ENCODE measurements at regions not wholly inside any gene's neighbourhood (a gene's known extent, or its start where the extent isn't known, plus 50 kb on each side); places are given as distances from the start of the nearest gene placed in this dataset.

DNA sequence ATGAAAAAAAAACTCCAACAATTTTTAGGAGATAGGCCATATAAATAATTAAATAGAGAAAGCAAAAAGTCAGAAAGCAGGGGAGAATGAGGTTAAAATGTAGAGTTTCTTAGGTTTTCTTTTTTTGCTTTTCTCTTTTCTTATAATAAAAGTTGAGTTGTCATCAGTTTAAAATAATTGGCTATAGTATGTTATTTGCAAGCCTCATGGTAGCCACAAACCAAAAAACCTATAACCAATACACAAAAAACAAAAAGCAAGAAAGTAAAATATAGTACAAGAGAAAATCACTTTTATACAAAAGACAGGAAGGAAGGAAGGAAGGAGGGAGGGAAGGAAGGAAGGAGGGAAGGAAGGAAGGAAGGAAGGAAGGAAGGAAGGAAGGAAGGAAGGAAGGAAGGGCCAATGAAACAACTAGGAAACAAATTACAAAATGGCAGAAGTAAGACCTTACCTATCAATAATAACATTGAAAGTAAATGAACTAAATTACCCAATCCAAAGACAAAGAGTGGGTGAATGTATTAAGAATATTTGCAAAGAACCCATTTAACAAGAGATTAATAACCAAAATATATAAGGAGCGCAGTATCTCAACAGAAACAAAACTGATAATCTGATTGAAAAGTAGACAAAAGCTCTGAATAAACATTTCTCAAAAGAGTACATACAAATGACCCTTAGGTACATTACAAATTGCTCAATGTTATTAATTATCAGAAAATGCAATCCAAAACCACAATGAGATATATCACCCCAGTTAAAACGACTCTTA is 541.3 kb upstream of the LRRTM4 start:
- in situ Hi-C loops (cut with MboI; ENCODE audit: low sequenced_read_pairs) = no loop called here
- no peak overlapping the region for H4K5ac ChIP-seq (ENCODE audit: low read depth, low read length)
- ATAC-seq (ENCODE audit: low read depth) (no peak), DNase-seq (no peak)
- no peaks in the 10 kb centered on the region for H3K4me1 ChIP-seq (ENCODE audit: control insufficient read depth, insufficient read depth, low read length)
- no TSS peak for BruUV-seq (replicated peaks)
- H2BK20ac ChIP-seq (ENCODE audit: low read depth, low read length) = no peak overlapping the region
- H2AFZ ChIP-seq (replicated peaks; ENCODE audit: low read length, poor library complexity) = no peak overlapping the region
- no peaks in the 10 kb centered on the region for H3K9me1 ChIP-seq (ENCODE audit: insufficient read depth, low read length)
- H3K27me3 ChIP-seq (ENCODE audit: control insufficient read depth, insufficient read depth, low read length) = no peaks in the 10 kb centered on the region
- no peak overlapping the region for H2BK5ac ChIP-seq (ENCODE audit: low read depth, low read length, poor library complexity, severe bottlenecking)
- ChIA-PET POLR2A (ENCODE audit: unreplicated experiment) (no interaction called here), CTCF (no interaction called here)
- intact Hi-C loops (cut with micrococcal nuclease) = no loop called here
- WGBS, 2 experiments (ENCODE audit: extremely low coverage in 2 of 2, insufficient read length in 1 of 2) = no CpG with 5 or more reads among the region's 2 CpGs
- no peak overlapping the region for H2AK9ac ChIP-seq (replicated peaks; ENCODE audit: low read depth, low read length, poor library complexity)
- H3K4ac ChIP-seq (ENCODE audit: low read depth, low read length) = no peak overlapping the region
- H4K8ac ChIP-seq (ENCODE audit: low read depth in 2 of 2, low read length in 2 of 2) = no peak overlapping the region
- dilution Hi-C loops (cut with HindIII; ENCODE audit: low sequenced_read_pairs, unreplicated experiment) = no loop called here
- H3K9ac ChIP-seq (ENCODE audit: low read depth, low read length) = no peak overlapping the region
- no peak overlapping the region for H2BK120ac ChIP-seq (ENCODE audit: low read depth, low read length)
- no peak overlapping the region for H2BK15ac ChIP-seq (ENCODE audit: low read depth, low read length)
- no peaks in the 10 kb centered on the region for H3K36me3 ChIP-seq (ENCODE audit: control insufficient read depth, insufficient read depth, low read length)
- H3K23ac ChIP-seq (ENCODE audit: low read depth, low read length) = no peak overlapping the region
- TF ChIP-seq BHLHE40 (IDR thresholded peaks at IDR 0.05; ENCODE audit: low read depth, low read length) (no peak), POLR2A (IDR thresholded peaks at IDR 0.05; ENCODE audit: low read depth, low read length) (no peak), RAD21 (IDR thresholded peaks at IDR 0.05; ENCODE audit: low read length) (no peak), CTCF (conservative IDR thresholded peaks at IDR 0.05; ENCODE audit: low read depth, low read length) (no peak), CHD1 (IDR thresholded peaks at IDR 0.05; ENCODE audit: low read depth, low read length) (no peak), CEBPB (IDR thresholded peaks at IDR 0.05; ENCODE audit: low read depth, low read length) (no peak), SMC3 (IDR thresholded peaks at IDR 0.05; ENCODE audit: low read depth, low read length) (no peak), MXI1 (IDR thresholded peaks at IDR 0.05; ENCODE audit: borderline replicate concordance, low read depth, low read length) (no peak)
- TF ChIP-seq, protein P1, sequence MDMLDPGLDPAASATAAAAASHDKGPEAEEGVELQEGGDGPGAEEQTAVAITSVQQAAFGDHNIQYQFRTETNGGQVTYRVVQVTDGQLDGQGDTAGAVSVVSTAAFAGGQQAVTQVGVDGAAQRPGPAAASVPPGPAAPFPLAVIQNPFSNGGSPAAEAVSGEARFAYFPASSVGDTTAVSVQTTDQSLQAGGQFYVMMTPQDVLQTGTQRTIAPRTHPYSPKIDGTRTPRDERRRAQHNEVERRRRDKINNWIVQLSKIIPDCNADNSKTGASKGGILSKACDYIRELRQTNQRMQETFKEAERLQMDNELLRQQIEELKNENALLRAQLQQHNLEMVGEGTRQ (IDR thresholded peaks at IDR 0.05; ENCODE audit: low read depth, low read length) = no peak
- TF ChIP-seq, protein P2, sequence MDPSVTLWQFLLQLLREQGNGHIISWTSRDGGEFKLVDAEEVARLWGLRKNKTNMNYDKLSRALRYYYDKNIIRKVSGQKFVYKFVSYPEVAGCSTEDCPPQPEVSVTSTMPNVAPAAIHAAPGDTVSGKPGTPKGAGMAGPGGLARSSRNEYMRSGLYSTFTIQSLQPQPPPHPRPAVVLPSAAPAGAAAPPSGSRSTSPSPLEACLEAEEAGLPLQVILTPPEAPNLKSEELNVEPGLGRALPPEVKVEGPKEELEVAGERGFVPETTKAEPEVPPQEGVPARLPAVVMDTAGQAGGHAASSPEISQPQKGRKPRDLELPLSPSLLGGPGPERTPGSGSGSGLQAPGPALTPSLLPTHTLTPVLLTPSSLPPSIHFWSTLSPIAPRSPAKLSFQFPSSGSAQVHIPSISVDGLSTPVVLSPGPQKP (IDR thresholded peaks at IDR 0.05; ENCODE audit: borderline replicate concordance, low read depth, low read length) = no peak
- H3K4me3 ChIP-seq (ENCODE audit: insufficient read depth, low read depth, low read length) = no peak overlapping the region
- no peak overlapping the region for H3K56ac ChIP-seq (ENCODE audit: extremely low read depth, insufficient read depth, low read length)
- H3K79me1 ChIP-seq (ENCODE audit: low read depth in 1 of 2, low read length in 2 of 2) = no peaks in the 10 kb centered on the region
- no peak overlapping the region for H3K4me2 ChIP-seq (ENCODE audit: low read depth, low read length)
- peaks cover 23% of the 10 kb centered on the region for H3K9me3 ChIP-seq (ENCODE audit: control insufficient read depth, insufficient read depth, low read length)
- H4K91ac ChIP-seq (ENCODE audit: insufficient read depth, low read depth, low read length) = no peak overlapping the region
- no peak overlapping the region for H2AK5ac ChIP-seq (ENCODE audit: low read depth, low read length)
- no peak overlapping the region for H3K14ac ChIP-seq (replicated peaks; ENCODE audit: low read depth, low read length)
- no peak overlapping the region for H3K18ac ChIP-seq (ENCODE audit: low read depth, low read length)
- H4K20me1 ChIP-seq (ENCODE audit: insufficient read depth, low read length) = no peaks in the 10 kb centered on the region
- no peak overlapping the region for H3K27ac ChIP-seq (ENCODE audit: insufficient read depth, low read length)

All from IMR-90 (cell line).